Dermis microvascular lymphatic vessel endothelial cell (primary cell): ENCODE measurements at regions not wholly inside any gene's neighbourhood (a gene's known extent, or its start where the extent isn't known, plus 50 kb on each side); places are given as distances from the start of the nearest gene placed in this dataset.

ENCODE experiments used
- DNase-seq, 2 donors: peaks; one replicate each; pipeline versions ENCODE4 v3.0.0 to v3.0.0-alpha.2; 2010; ENCODE audit warnings: low read depth in 2 of 2

GRCh38 chr13:111555268-111555808 is 234.9 kb downstream of the TEX29 start:
- DNase-seq = no peak

DNA sequence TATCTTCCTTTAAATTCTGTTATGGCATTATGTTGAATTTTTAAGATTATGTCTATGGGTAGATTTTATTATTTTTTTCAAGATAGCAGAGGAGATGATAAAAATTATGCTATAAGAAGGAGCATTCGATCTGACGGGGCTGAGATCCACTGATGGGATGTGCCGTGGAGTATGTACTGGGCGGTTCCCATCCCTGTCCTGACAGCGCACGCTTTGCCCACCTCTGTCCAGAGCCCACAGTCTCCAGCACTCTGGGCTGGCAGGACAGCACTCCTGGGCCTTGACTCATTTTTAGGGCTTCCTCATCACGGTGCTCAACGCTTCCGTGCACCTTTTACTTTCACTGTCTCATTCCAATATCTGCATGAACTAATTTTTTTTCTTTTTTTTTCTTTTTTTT is 235.5 kb downstream of the TEX29 start:
- no peak for DNase-seq

GRCh38 chr13:111556496-111556895 is 236.1 kb downstream of the TEX29 start:
- no peak for DNase-seq

DNA sequence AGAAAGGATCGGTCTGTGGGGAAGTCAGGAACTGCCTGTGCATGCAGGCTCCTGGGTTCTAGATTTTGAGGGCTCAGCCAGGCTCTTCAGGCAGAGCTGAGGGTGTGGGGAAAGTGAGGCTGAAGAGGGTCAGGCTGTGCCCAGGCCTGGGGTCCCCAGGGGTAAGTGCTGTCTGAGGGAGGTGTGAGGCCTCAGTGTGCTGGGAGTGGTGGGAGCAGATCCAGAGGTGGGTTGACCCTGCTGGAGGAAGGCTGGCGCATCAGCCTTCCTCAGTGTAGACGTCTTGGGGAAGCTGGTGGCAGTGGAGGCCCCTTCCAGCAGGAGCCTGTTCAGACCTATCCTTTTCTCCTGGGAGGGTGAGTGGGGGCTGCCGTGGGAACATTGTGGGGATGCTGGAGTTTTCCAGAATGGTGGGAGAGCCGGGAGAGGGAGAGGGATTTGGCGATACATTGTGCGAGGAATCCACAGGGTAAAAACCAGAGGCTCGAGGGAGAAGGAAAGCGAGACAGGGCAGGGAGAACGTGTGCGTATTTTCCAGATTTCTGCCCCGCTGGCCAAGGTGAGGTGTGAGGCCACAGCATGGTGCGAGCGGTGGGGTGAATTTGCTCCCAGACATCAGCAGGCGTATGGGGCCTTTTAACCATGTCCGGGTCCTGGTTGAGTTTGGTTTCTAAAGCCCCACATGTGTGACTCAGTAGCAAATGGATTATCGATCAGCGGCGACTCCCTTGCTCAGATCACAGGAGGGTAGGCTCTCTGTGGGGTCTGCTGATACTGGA is 237.7 kb downstream of the TEX29 start:
- DNase-seq = no peak

DNA sequence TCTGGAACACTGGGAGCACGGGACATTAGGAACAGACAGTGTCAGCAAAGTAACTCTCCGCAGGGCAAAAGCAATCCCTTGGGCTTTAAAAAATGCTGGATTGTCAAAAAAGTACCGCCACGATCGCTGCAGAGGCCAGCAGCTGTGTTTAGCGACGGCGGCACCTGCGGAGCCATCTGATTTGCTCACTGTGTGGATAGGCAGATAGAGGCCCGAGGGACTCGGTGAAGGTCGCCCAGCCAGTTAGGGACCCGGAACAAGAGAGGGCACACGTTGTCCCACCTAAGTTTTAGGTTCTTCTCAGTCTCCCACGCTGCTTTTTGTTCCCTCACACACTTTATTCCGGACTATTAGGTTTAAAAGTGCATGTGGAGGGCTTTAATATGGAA is 238.3 kb downstream of the TEX29 start:
- DNase-seq = no peak

GRCh38 chr13:111559612-111560403 is 239.4 kb downstream of the TEX29 start:
- DNase-seq = no peak

- DNase-seq = no peak
Measured at GRCh38 chr13:111561091-111561781, 240.8 kb downstream of the TEX29 start.

GRCh38 chr13:111562716-111563115 is 242.3 kb downstream of the TEX29 start:
- no peak for DNase-seq

DNA sequence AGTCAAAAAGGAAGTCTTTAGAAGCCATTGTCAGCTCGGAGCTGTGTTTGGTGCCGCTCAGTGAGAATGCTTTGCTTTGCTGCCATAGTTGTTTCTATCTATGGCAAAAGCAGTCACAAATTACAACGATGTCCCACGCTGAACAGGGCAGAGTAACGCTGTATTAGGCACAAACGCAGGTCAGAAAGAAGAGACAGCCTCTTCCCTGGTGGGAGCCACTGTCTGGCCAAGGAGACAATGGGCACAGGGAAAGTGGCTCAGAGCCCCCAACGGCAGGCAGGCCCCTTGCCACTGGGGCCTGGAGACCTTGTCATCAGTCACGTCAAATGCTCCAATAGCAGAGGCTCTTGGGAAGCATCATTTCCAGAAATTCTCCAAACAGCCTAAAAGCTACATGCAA is 244.2 kb downstream of the TEX29 start:
- DNase-seq = no peak

GRCh38 chr13:111565400-111565799 is 245.0 kb downstream of the TEX29 start:
- DNase-seq = no peak

DNA sequence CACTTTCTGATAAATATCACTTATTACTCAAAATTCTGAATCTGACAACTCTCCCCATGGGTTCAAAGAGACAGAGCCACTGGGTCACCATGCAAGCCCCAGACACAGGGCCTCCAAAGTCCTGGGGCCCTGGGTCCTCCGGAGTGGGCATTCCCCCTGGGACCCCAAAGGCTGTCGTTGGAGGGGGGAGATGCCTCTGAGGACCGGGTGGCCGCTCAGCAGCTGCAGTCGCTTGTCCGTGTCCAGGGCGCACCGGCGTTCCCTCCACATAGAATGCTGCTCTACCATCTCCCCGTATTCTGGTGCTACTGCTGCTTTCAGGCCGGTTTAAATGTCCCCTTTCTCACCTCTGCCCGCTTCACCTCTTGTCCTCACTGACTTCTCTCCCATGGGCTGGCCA is 246.1 kb downstream of the TEX29 start:
- DNase-seq = no peak

DNA sequence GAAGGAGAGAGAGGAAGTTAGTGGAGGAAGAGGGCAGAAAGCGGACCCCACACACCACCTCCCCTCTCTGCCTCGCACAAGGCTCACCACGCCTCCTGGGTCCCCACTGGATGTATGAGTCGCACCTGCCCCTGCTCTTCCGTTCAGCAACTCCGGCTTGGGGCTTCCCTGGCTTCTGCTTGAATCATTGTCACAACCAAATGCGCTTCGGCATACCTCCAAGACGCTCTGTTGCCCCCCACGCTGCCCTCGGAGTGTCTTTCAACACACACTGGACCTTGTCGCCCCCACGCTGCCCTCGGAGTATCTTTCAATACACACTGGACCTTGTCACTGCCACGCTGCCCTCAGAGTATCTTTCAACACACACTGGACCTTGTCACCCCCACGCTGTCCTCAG is 247.2 kb downstream of the TEX29 start:
- DNase-seq = no peak

GRCh38 chr13:111568290-111568689 is 247.8 kb downstream of the TEX29 start:
- no peak for DNase-seq

DNA sequence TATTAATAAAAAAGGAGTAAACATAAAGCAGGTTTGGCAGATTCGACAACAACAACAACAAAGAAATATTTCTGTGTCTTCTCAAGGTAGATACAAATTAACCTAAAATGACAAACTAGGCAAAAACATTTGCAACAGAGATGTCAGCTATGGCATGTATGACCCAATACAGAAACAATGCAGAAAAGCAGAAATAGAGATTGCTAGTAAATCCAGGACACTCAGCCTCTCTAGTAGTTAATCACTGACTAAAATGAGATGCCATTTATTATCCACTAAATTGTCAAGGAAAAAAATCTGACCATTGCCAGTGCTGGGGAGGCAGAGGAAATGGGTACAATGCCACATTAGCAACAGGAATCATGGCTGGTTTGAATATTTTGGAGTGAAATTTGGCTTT is 250.5 kb downstream of the TEX29 start:
- no peak for DNase-seq

DNA sequence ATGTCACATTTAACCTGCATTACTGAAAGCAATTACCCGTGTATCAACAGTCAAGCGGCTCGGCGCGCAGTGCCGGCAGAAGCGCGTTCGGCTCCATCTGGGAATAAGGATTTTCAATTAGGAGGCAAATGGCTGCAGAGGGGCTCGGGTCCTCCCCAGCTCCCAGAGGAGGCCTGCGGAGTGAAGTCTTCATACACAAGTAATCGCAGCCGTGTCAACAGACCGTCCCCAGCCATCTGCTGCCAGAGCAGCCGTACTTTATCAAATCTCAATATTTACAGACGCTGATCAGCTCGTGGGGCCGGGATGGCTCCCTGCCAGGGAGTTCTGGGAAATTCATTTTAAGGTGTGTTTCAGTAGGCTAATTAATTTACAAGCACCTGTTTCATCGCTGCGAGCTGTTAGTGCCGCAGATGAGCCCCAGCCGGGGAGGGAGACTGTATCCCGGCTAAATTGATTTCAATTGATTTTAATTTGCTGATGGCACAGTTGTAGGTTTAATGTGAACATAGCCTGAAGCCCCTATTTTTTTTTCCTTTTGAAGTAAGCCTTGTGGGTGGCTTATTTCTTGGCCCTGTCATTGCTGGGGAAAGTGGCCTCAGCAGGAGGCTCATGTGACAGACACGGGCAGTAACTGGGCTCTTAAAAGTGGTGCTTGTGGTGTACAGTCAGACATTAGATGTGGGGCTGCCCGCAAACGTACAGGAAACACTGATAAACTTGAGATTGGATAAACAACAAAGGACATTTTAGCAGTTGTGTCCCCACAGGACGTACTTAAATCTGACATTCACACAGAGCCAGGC is 252.7 kb downstream of the TEX29 start:
- no peak for DNase-seq

DNA sequence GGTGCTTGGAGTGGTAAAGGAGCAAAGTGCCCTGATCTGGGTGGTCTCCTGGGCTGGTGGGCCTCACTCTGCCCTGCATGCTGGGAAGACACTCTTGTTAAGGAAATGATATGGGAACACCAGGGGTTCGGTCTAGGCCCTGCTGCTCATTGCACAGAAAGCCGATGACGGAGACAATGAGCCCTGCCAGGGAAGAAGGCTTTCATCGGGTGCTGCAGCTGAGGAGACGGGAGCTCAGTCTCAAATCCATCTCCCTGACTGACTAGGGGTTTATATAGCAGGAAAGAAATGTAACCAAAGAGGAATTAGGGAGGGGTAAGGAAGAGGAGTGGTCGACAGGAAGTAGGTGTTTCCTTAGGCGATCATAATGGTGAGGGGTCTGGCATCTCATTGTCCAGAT is 253.4 kb downstream of the TEX29 start:
- no peak for DNase-seq

GRCh38 chr13:111575276-111575675 is 254.8 kb downstream of the TEX29 start:
- DNase-seq = no peak

- DNase-seq = no peak
Measured at GRCh38 chr13:111575719-111576118, 255.3 kb downstream of the TEX29 start.

GRCh38 chr13:111577208-111577828 is 256.9 kb downstream of the TEX29 start:
- no peak for DNase-seq

- no peak for DNase-seq
Measured at GRCh38 chr13:111577956-111578605, 257.6 kb downstream of the TEX29 start.
